ENCODE measurements at regions not wholly inside any gene's neighbourhood (a gene's known extent, or its start where the extent isn't known, plus 50 kb on each side); places are given as distances from the start of the nearest gene placed in this dataset.

DNA sequence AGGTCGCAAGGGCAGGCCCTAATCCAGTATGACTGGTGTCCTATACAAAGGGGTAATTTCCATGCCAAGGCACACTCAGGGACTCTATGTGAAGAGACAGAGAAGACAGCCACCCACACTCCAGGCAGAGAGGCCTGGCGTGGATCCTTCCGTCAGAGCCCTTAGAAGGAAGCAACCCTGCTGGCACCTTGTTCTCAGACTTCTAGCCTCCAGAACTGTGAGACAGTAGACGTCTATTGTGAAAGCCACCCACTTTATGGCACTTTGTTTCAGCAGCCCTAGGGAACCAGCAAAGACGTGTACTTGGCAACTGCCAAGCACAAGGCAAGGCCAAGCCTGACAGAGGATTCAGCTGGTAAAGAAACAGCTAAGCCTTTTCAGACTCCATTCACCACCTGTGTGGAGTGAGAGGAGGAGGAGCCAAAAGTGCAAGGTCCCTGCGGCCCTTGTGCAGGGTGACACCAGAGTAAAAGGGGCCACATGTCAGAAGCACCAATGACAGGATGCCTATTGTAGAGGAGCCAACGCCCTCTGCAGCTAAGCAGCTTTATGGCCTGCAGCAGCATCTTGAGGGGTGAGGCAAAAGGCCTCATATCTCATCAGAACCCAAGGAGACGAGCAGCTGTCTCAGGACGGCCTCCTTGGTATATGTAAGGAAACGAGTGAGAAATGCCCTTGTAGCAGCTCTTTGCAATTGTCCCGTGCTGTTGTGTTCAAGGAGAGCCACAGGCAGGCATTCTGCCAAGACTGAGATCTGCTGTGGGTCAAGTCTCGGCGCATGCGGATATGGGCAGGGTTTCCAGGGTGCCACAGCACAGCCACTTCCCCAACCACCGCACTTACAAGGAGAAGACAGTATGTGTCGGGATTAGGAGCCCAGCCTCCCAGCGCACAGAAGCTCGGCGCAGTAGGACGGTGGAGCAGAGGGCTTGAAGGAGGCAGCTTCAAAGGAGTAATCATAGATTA is 121.5 kb upstream of the LIPC start:
- TF ChIP-seq GATA2 (IDR thresholded peaks at IDR 0.05; ENCODE audit: low read depth, low read length) = no peak
- no peak for TF ChIP-seq GATA3 (IDR thresholded peaks at IDR 0.05; ENCODE audit: low read depth, low read length)
